ENCODE measurements at regions not wholly inside any gene's neighbourhood (a gene's known extent, or its start where the extent isn't known, plus 50 kb on each side); places are given as distances from the start of the nearest gene placed in this dataset.

GRCh38 chr16:26598998-26599784 is 467.5 kb upstream of the C16orf82 start:
- no peak overlapping the region for H3K27ac ChIP-seq (ENCODE audit: control insufficient read depth, insufficient read depth, low read length)
- H3K4me3 ChIP-seq (ENCODE audit: control insufficient read depth in 2 of 3, extremely low read depth in 1 of 3, insufficient read depth in 2 of 3, low read depth in 1 of 3, low read length in 3 of 3), result no peak overlapping the region
- FAIRE-seq, result no peak
- DNase-seq (ENCODE audit: low read depth, low spot score), result no peak
- no peak overlapping the region for H2AFZ ChIP-seq (ENCODE audit: control insufficient read depth, low read length)
- H3K9me3 ChIP-seq (ENCODE audit: control insufficient read depth, low read depth, low read length), result no peaks in the 10 kb centered on the region
- H3K4me1 ChIP-seq (ENCODE audit: control insufficient read depth, extremely low read depth, insufficient read depth, low read length), result no peaks in the 10 kb centered on the region
- no peaks in the 10 kb centered on the region for H3K36me3 ChIP-seq (ENCODE audit: control insufficient read depth in 2 of 2, extremely low read depth in 1 of 2, insufficient read depth in 2 of 2, low read length in 2 of 2)
- H3K9ac ChIP-seq (ENCODE audit: control insufficient read depth, extremely low read depth, insufficient read depth, low read length), result no peak overlapping the region
- H4K20me1 ChIP-seq (ENCODE audit: control insufficient read depth, extremely low read depth, insufficient read depth, low read length), result no peaks in the 10 kb centered on the region
- H3K4me2 ChIP-seq (ENCODE audit: control insufficient read depth, extremely low read depth, insufficient read depth, low read depth, low read length), result no peak overlapping the region
- H3K27me3 ChIP-seq (ENCODE audit: control insufficient read depth, extremely low read depth, insufficient read depth, low read length), result no peaks in the 10 kb centered on the region
- TF ChIP-seq, protein P1, sequence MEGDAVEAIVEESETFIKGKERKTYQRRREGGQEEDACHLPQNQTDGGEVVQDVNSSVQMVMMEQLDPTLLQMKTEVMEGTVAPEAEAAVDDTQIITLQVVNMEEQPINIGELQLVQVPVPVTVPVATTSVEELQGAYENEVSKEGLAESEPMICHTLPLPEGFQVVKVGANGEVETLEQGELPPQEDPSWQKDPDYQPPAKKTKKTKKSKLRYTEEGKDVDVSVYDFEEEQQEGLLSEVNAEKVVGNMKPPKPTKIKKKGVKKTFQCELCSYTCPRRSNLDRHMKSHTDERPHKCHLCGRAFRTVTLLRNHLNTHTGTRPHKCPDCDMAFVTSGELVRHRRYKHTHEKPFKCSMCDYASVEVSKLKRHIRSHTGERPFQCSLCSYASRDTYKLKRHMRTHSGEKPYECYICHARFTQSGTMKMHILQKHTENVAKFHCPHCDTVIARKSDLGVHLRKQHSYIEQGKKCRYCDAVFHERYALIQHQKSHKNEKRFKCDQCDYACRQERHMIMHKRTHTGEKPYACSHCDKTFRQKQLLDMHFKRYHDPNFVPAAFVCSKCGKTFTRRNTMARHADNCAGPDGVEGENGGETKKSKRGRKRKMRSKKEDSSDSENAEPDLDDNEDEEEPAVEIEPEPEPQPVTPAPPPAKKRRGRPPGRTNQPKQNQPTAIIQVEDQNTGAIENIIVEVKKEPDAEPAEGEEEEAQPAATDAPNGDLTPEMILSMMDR (optimal IDR thresholded peaks at IDR 0.05 in 1 of 3, IDR thresholded peaks at IDR 0.05 in 1 of 3, conservative IDR thresholded peaks at IDR 0.05 in 1 of 3; ENCODE audit: extremely low read depth in 1 of 3, insufficient read depth in 2 of 3, low read length in 3 of 3), result no peak
- no peak for TF ChIP-seq EZH2 (IDR thresholded peaks at IDR 0.05; ENCODE audit: low read length)
- dilution Hi-C loops (cut with MboI; ENCODE audit: extremely low pct_ligation_motif_present, low sequenced_read_pairs), result no loop called here
- no peaks in the 10 kb centered on the region for H3K9me1 ChIP-seq (ENCODE audit: control insufficient read depth, extremely low read depth, insufficient read depth, low read length)
- H3K79me2 ChIP-seq (ENCODE audit: control insufficient read depth, insufficient read depth, low read length), result no peaks in the 10 kb centered on the region

DNA sequence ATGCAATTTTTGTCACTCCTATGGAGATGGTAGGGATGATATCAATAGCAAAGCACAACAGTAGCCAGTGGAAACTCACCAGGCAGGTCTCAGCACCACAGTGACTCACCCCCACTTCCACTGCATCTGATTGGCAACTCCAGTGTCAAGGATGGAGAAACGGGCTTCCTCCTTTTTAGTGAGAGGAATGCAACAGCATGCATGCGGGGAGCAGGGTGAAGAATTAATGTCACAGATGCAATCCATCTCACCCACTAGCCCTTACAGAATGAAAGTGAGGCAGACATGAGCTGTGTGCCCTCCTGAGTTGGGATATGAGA is 467.0 kb upstream of the C16orf82 start:
- no peaks in the 10 kb centered on the region for H4K20me1 ChIP-seq (ENCODE audit: control insufficient read depth, extremely low read depth, insufficient read depth, low read length)
- no peaks in the 10 kb centered on the region for H3K4me1 ChIP-seq (ENCODE audit: control insufficient read depth, extremely low read depth, insufficient read depth, low read length)
- dilution Hi-C loops (cut with MboI; ENCODE audit: extremely low pct_ligation_motif_present, low sequenced_read_pairs), result no loop called here
- no peak for FAIRE-seq
- H3K9me1 ChIP-seq (ENCODE audit: control insufficient read depth, extremely low read depth, insufficient read depth, low read length), result no peaks in the 10 kb centered on the region
- H2AFZ ChIP-seq (ENCODE audit: control insufficient read depth, low read length), result no peak overlapping the region
- no peak overlapping the region for H3K4me2 ChIP-seq (ENCODE audit: control insufficient read depth, extremely low read depth, insufficient read depth, low read depth, low read length)
- H3K27me3 ChIP-seq (ENCODE audit: control insufficient read depth, extremely low read depth, insufficient read depth, low read length), result no peaks in the 10 kb centered on the region
- H3K79me2 ChIP-seq (ENCODE audit: control insufficient read depth, insufficient read depth, low read length), result no peaks in the 10 kb centered on the region
- H3K9ac ChIP-seq (ENCODE audit: control insufficient read depth, extremely low read depth, insufficient read depth, low read length), result no peak overlapping the region
- H3K27ac ChIP-seq (ENCODE audit: control insufficient read depth, insufficient read depth, low read length), result no peak overlapping the region
- TF ChIP-seq EZH2 (IDR thresholded peaks at IDR 0.05; ENCODE audit: low read length), result no peak
- TF ChIP-seq, protein P1 (optimal IDR thresholded peaks at IDR 0.05 in 1 of 3, IDR thresholded peaks at IDR 0.05 in 1 of 3, conservative IDR thresholded peaks at IDR 0.05 in 1 of 3; ENCODE audit: extremely low read depth in 1 of 3, insufficient read depth in 2 of 3, low read length in 3 of 3), result no peak
- no peaks in the 10 kb centered on the region for H3K9me3 ChIP-seq (ENCODE audit: control insufficient read depth, low read depth, low read length)
- H3K36me3 ChIP-seq (ENCODE audit: control insufficient read depth in 2 of 2, extremely low read depth in 1 of 2, insufficient read depth in 2 of 2, low read length in 2 of 2), result no peaks in the 10 kb centered on the region
- DNase-seq (ENCODE audit: low read depth, low spot score), result no peak
- H3K4me3 ChIP-seq (ENCODE audit: control insufficient read depth in 2 of 3, extremely low read depth in 1 of 3, insufficient read depth in 2 of 3, low read depth in 1 of 3, low read length in 3 of 3), result no peak overlapping the region
